Liver (tissue), 3 donors: ENCODE measurements at regions not wholly inside any gene's neighbourhood (a gene's known extent, or its start where the extent isn't known, plus 50 kb on each side); places are given as distances from the start of the nearest gene placed in this dataset.

Experiments
- CTCF ChIP-seq: fragments of 150-350 bp; IDR thresholded peaks from 2 replicates; pipeline ENCODE4 v1.5.1; 2017; ENCODE audit warnings: improper control_type of control experiment, low read depth, low read length; ENCODE audit not compliant: missing input control
- EGR1 ChIP-seq, 2 donors: IDR thresholded peaks; 2 replicates each; pipeline ENCODE4 v1.6.1; 2016 to 2018; ENCODE audit warnings: antibody characterized with exemption in 2 of 2, low read depth in 2 of 2
- FOXA1 ChIP-seq: IDR thresholded peaks from 2 replicates; pipeline ENCODE4 v1.6.1; 2016; ENCODE audit warnings: antibody characterized with exemption
- HNF4A ChIP-seq, 2 donors: conservative IDR thresholded peaks; 2 replicates each; pipeline ENCODE4 v1.6.1; 2016; ENCODE audit warnings: antibody characterized with exemption in 2 of 2, mild to moderate bottlenecking in 2 of 2
- HNF4G ChIP-seq: IDR thresholded peaks from 2 replicates; pipeline ENCODE4 v1.6.1; 2016; ENCODE audit warnings: antibody characterized with exemption
- MAX ChIP-seq: IDR thresholded peaks from 2 replicates; pipeline ENCODE4 v1.6.1; 2016; ENCODE audit warnings: antibody characterized with exemption
- RAD21 ChIP-seq, 2 donors: IDR thresholded peaks; 2 replicates each; pipeline ENCODE4 v1.6.1; 2016; ENCODE audit warnings: antibody characterized with exemption in 2 of 2, mild to moderate bottlenecking in 2 of 2
- REST ChIP-seq: IDR thresholded peaks from 2 replicates; pipeline ENCODE4 v1.6.1; 2016; ENCODE audit warnings: antibody characterized with exemption, mild to moderate bottlenecking
- RXRA ChIP-seq, 2 donors: IDR thresholded peaks; 2 replicates each; pipeline ENCODE4 v1.6.1; 2017 to 2018; ENCODE audit warnings: antibody characterized with exemption in 2 of 2, mild to moderate bottlenecking in 1 of 2
- SP1 ChIP-seq: IDR thresholded peaks from 2 replicates; pipeline ENCODE4 v1.6.1; 2018; ENCODE audit warnings: antibody characterized with exemption, mild to moderate bottlenecking
- TAF1 ChIP-seq: conservative IDR thresholded peaks from 2 replicates; pipeline ENCODE4 v1.6.1; 2016; ENCODE audit warnings: antibody characterized with exemption, mild to moderate bottlenecking
- ZBTB33 ChIP-seq: IDR thresholded peaks from 2 replicates; pipeline ENCODE4 v1.6.1; 2016; ENCODE audit warnings: antibody characterized with exemption
- donor health status: healthy.
- donor health status: healthy.

DNA sequence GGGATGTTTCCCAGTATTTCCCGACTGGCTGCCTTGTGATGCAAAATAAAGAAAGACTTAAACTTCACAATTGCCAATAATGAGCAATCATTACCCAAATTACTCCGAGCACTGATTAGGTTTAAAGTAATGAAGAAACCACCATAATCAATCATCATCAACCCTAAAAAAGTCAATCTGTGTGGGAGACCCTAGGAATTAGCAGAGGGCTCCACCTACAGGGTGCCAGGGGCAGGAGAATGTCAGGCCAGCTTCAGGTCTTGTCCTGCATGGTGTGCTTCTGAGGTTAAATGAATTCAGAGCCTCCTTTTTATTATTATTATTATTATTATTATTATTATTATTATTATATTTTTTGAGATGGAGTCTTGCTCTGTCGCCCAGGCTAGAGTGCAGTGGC, 478.0 kb upstream of the ARRDC4 start:
- TF ChIP-seq CTCF (no peak), FOXA1 (no peak), SP1 (no peak), ZBTB33 (no peak), EGR1 (IDR thresholded peaks at IDR 0.05; ENCODE audit: low read depth in 2 of 2) (no peak), MAX (no peak), HNF4A (conservative IDR thresholded peaks at IDR 0.05) (no peak), TAF1 (no peak), RAD21 (IDR thresholded peaks at IDR 0.05) (no peak), HNF4G (no peak), REST (no peak), RXRA (IDR thresholded peaks at IDR 0.05) (no peak)
